Caco-2 (cell line): ENCODE measurements at regions not wholly inside any gene's neighbourhood (a gene's known extent, or its start where the extent isn't known, plus 50 kb on each side); places are given as distances from the start of the nearest gene placed in this dataset.

Experiments used
- BruUV-seq: library from RNA; stranded (reverse); fragments of 400-500 nt; replicated peaks from 2 replicates; lab custom pipeline; 2021; lab: Mats Ljungman, UMichigan
- CTCF ChIA-PET: fragments of 300-600 bp; sonication (Branson Sonifier 250); formaldehyde crosslinking; loops from one replicate; lab custom pipeline; 2022; ENCODE audit warnings: antibody characterized with exemption; lab: Charles Lee
- POLR2A ChIA-PET: fragments of 300-600 bp; sonication (Branson Sonifier 250); formaldehyde crosslinking; loops from one replicate; lab custom pipeline; 2022; ENCODE audit warnings: antibody characterized with exemption; lab: Charles Lee
- DNase-seq, 2 experiments: peaks; one replicate each; pipeline versions ENCODE4 v3.0.0 to v3.0.0-alpha.2; 2020 to 2022
- H3K27me3 ChIP-seq: replicated peaks from 2 replicates; pipeline ENCODE4 v1.6.0; 2011; ENCODE audit warnings: low read length; ENCODE audit not compliant: control insufficient read depth, insufficient read depth
- H3K36me3 ChIP-seq: 2 replicates; pipeline ENCODE4 v1.5.1; 2011; ENCODE audit warnings: low read length; ENCODE audit not compliant: control insufficient read depth, insufficient read depth
- H3K4me1 ChIP-seq: fragments of 250-450 bp; sonication (Bioruptor Pico); 2 replicates; pipeline ENCODE4 v1.5.1; 2020; ENCODE audit warnings: mild to moderate bottlenecking
- H3K4me3 ChIP-seq: 2 replicates; pipeline ENCODE4 v1.5.1; 2011; ENCODE audit warnings: low read depth, mild to moderate bottlenecking, control low read depth, low read length
- H3K9me3 ChIP-seq: fragments of 250-450 bp; sonication (Bioruptor Pico); 2 replicates; pipeline ENCODE4 v1.5.1; 2020; ENCODE audit warnings: mild to moderate bottlenecking, moderate library complexity
- H3K27ac Mint-ChIP-seq: one replicate; pipeline ENCODE4 v1.8.0; 2022; ENCODE audit warnings: mixed read lengths; ENCODE audit not compliant: unreplicated experiment
- H3K27me3 Mint-ChIP-seq: one replicate; pipeline ENCODE4 v1.8.0; 2022; ENCODE audit warnings: mixed read lengths; ENCODE audit not compliant: insufficient read depth, unreplicated experiment
- H3K36me3 Mint-ChIP-seq: one replicate; pipeline ENCODE4 v1.8.0; 2022; ENCODE audit warnings: mild to moderate bottlenecking, mixed read lengths; ENCODE audit not compliant: insufficient read depth, unreplicated experiment
- H3K4me1 Mint-ChIP-seq: one replicate; pipeline ENCODE4 v1.8.0; 2022; ENCODE audit warnings: low read depth, mixed read lengths; ENCODE audit not compliant: unreplicated experiment
- H3K4me3 Mint-ChIP-seq: one replicate; pipeline ENCODE4 v1.8.0; 2022; ENCODE audit warnings: mild to moderate bottlenecking, moderate library complexity, mixed read lengths; ENCODE audit not compliant: unreplicated experiment
- H3K9me3 Mint-ChIP-seq: one replicate; pipeline ENCODE4 v1.8.0; 2022; ENCODE audit warnings: mixed read lengths; ENCODE audit not compliant: unreplicated experiment
- intact Hi-C: fragments of 100-400 bp; cut with micrococcal nuclease; formaldehyde crosslinking; loops from one replicate; pipeline ENCODE4 v1.10.0; 2022; ENCODE audit not compliant: unreplicated experiment
- TF ChIP-seq, protein P1 (sequence below), 2 experiments: fragments of 200-600 bp in 1 of 2; IDR thresholded peaks; 1 replicate in 1 of 2; 2 replicates in 1 of 2; pipeline versions ENCODE4 v1.5.1 to v1.8.0; 2011 to 2022; ENCODE audit warnings: antibody characterized with exemption in 1 of 2, control low read depth in 1 of 2, inconsistent platforms in 1 of 2, low read depth in 1 of 2, low read length in 1 of 2, mild to moderate bottlenecking in 1 of 2, moderate library complexity in 1 of 2; ENCODE audit not compliant: insufficient read depth in 1 of 2, severe bottlenecking in 1 of 2, unreplicated experiment in 1 of 2

DNA sequence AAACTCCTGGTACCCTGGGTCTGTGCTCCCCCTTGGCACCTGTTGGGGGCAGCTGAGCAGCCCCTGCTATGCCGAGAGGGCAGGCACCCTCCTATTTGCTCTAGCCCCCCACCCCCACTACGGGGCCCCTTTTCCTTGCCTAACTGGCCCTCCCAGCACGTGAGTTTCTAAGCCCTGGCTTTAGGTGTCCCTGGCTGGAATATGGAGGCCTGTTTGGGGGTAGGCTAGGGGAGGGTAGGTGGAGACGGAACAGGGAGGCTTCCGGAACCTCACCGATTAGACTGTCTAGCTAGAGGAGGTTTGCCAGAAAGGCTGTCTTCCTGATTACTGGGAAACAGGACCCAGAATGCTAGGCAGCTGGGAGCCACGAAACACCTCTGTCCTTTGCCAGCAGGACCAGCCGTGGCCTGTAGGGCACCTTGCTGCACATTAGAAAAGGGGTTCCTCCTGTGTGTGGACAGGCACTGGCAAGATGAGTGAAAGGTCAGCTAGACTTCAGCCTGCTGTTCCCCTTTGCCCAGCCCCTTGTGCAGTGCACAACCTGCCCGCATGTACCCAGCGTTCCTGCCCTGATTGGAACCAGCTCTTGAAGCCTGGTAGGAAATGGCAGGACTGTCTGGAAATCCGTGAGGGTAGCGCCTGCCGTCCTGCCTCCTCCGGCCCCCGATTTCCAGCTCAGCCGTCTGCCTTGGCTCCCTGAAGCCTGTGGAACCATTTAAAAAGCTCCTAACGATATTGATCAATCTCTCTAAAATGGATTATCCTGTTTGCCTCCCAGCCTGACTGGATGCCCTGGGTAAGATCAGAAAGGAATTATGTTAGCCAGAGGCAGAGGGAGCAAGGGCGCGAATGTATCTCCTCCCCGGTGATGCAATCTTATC lies 83.4 kb upstream of the GSE1 start:
- ChIA-PET POLR2A (no interaction called here), CTCF (interaction anchor here (0.6 to 2.8 kb wide), 7 partner anchors 9 to 80 kb away, joined by 3 to 12 read pairs (median 6); no protein-coding TSS in a partner anchor)
- H3K27ac Mint-ChIP-seq: peak overlapping the region; percentile 13

DNA sequence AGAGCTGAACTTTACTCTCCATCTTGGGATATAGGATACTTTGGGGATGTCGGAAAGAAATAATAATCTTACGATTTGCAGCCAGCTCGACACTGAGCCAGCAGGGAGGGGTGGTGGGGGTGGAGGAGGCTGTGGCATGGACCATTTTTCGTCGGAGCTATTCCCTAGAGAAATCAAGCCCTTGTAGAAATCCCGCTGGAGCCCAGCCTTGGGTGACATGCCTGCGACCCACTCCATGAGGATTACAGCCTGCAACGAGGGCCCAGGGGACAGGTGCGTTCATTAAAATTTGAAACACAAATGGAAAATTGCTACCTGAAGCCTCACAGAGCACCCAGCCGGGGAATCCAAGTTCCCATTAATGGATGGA lies 82.8 kb upstream of the GSE1 start:
- Histone ChIP-seq H3K4me3 (no peak overlapping the region), H3K27me3 (no peaks in the 10 kb centered on the region), H3K4me1 (peaks cover 66% of the 10 kb centered on the region), H3K9me3 (no peaks in the 10 kb centered on the region), H3K36me3 (no peaks in the 10 kb centered on the region)
- CTCF ChIA-PET: interaction anchor here (0.7 to 2.8 kb wide), 6 partner anchors 10 to 81 kb away, joined by 3 to 12 read pairs (median 5); no protein-coding TSS in a partner anchor
- no peak for DNase-seq
- no TSS peak for BruUV-seq
- POLR2A ChIA-PET: no interaction called here
- Mint-ChIP-seq H3K9me3 (no peaks in the 10 kb centered on the region), H3K4me1 (peaks cover 45% of the 10 kb centered on the region), H3K36me3 (peaks cover 10% of the 10 kb centered on the region), H3K27me3 (no peaks in the 10 kb centered on the region), H3K27ac (peak overlapping the region; percentile 13), H3K4me3 (no peak overlapping the region)
- TF ChIP-seq, protein P1, sequence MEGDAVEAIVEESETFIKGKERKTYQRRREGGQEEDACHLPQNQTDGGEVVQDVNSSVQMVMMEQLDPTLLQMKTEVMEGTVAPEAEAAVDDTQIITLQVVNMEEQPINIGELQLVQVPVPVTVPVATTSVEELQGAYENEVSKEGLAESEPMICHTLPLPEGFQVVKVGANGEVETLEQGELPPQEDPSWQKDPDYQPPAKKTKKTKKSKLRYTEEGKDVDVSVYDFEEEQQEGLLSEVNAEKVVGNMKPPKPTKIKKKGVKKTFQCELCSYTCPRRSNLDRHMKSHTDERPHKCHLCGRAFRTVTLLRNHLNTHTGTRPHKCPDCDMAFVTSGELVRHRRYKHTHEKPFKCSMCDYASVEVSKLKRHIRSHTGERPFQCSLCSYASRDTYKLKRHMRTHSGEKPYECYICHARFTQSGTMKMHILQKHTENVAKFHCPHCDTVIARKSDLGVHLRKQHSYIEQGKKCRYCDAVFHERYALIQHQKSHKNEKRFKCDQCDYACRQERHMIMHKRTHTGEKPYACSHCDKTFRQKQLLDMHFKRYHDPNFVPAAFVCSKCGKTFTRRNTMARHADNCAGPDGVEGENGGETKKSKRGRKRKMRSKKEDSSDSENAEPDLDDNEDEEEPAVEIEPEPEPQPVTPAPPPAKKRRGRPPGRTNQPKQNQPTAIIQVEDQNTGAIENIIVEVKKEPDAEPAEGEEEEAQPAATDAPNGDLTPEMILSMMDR (IDR thresholded peaks at IDR 0.05; ENCODE audit: insufficient read depth in 1 of 2, low read depth in 1 of 2, low read length in 1 of 2, severe bottlenecking in 1 of 2, unreplicated experiment in 1 of 2): no peak
- intact Hi-C loops: no loop called here

More for the DNA sequence above, 83.4 kb upstream of the GSE1 start:
- Mint-ChIP-seq H3K4me3 (no peak overlapping the region), H3K9me3 (no peaks in the 10 kb centered on the region), H3K27me3 (no peaks in the 10 kb centered on the region), H3K4me1 (peaks cover 39% of the 10 kb centered on the region), H3K36me3 (peaks cover 8% of the 10 kb centered on the region)
- H3K27me3 ChIP-seq: no peaks in the 10 kb centered on the region
- no peak for DNase-seq
- H3K36me3 ChIP-seq: no peaks in the 10 kb centered on the region
- no peaks in the 10 kb centered on the region for H3K9me3 ChIP-seq
- H3K4me1 ChIP-seq: peaks cover 67% of the 10 kb centered on the region
- no peak overlapping the region for H3K4me3 ChIP-seq
- BruUV-seq: no TSS peak
- TF ChIP-seq, protein P1 (IDR thresholded peaks at IDR 0.05; ENCODE audit: insufficient read depth in 1 of 2, low read depth in 1 of 2, low read length in 1 of 2, severe bottlenecking in 1 of 2, unreplicated experiment in 1 of 2): peak in 1 of 2 experiments; percentile 27
- intact Hi-C loops: no loop called here

DNA sequence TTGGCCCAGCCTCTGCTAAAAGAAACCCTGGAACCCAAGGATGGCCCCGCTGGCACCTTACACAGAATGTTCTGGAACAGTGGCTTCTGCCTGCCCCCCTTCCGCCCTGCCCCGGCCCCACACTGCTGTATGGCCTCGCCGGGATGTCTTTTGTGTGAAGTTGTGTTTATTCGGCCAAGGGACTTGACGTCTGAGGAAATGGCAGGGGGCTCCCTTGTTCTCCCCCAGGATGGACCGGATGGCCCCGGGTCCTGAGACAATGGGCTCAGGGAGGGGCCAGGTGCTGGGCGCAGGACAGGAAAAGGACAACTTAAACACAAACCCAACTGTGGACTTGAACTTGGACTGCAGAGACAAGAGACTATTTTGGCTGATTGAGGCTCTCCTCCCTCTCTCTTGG lies 81.6 kb upstream of the GSE1 start:
- Histone ChIP-seq H3K4me3 (no peak overlapping the region), H3K27me3 (no peaks in the 10 kb centered on the region), H3K4me1 (peaks cover 64% of the 10 kb centered on the region), H3K9me3 (no peaks in the 10 kb centered on the region), H3K36me3 (no peaks in the 10 kb centered on the region)
- Mint-ChIP-seq H3K4me3 (no peak overlapping the region), H3K36me3 (peaks cover 19% of the 10 kb centered on the region), H3K27ac (no peak overlapping the region), H3K27me3 (no peaks in the 10 kb centered on the region), H3K9me3 (no peaks in the 10 kb centered on the region), H3K4me1 (peaks cover 50% of the 10 kb centered on the region)
- no peak for DNase-seq
- ChIA-PET CTCF (interaction anchor here (1.3 to 2.8 kb wide), 2 partner anchors 22 kb away, joined by 3 to 12 read pairs; no protein-coding TSS in a partner anchor), POLR2A (no interaction called here)
- no TSS peak for BruUV-seq
- TF ChIP-seq, protein P1 (IDR thresholded peaks at IDR 0.05; ENCODE audit: insufficient read depth in 1 of 2, low read depth in 1 of 2, low read length in 1 of 2, severe bottlenecking in 1 of 2, unreplicated experiment in 1 of 2): no peak
- intact Hi-C loops: no loop called here
